Uterus (tissue), 3 donors: ENCODE measurements at regions not wholly inside any gene's neighbourhood (a gene's known extent, or its start where the extent isn't known, plus 50 kb on each side); places are given as distances from the start of the nearest gene placed in this dataset.

Experiments
- DNase-seq, 2 donors: peaks; one replicate each; pipeline ENCODE4 v3.0.0-alpha.2; 2019 to 2020
- H3K27ac ChIP-seq, 2 donors: fragments of 200-600 bp; sonication (generic); 1 replicate in 1 of 2; 2 replicates in 1 of 2; pipeline ENCODE4 v1.5.1; 2016 to 2018
- H3K27me3 ChIP-seq, 2 donors: fragments of 200-600 bp; sonication (generic); one replicate each; pipeline ENCODE4 v1.5.1; 2018 to 2019; ENCODE audit warnings: control low read depth in 1 of 2
- H3K36me3 ChIP-seq, 2 donors: fragments of 200-600 bp; sonication (generic); one replicate each; pipeline ENCODE4 v1.5.1; 2019; ENCODE audit warnings: control low read depth in 1 of 2
- H3K4me1 ChIP-seq, 2 donors: fragments of 200-600 bp; sonication (generic); one replicate each; pipeline ENCODE4 v1.5.1; 2018 to 2019; ENCODE audit warnings: control low read depth in 1 of 2
- H3K4me3 ChIP-seq, 2 donors: fragments of 200-600 bp; sonication (generic); 1 replicate in 1 of 2; 2 replicates in 1 of 2; pipeline ENCODE4 v1.5.1; 2018 to 2019; ENCODE audit warnings: mild to moderate bottlenecking in 1 of 2
- H3K9me3 ChIP-seq, 2 donors: fragments of 200-600 bp; sonication (generic); one replicate each; pipeline ENCODE4 v1.5.1; 2019; ENCODE audit warnings: control low read depth in 1 of 2
- POLR2A ChIP-seq, 2 donors: fragments of 450-650 bp; IDR thresholded peaks; one replicate each; pipeline ENCODE4 v1.6.1; 2016; ENCODE audit warnings: antibody characterized with exemption in 2 of 2, mild to moderate bottlenecking in 1 of 2, moderate library complexity in 1 of 2
- intact Hi-C: fragments of 100-400 bp; cut with DNase I; formaldehyde crosslinking; loops from one replicate; pipeline ENCODE4 v1.15.1; 2023; ENCODE audit warnings: low total_unique reads
- TF ChIP-seq, protein P1 (sequence below), 4 experiments: fragments of 200-600 bp in 2 of 4; fragments of 450-650 bp in 2 of 4; sonication (generic) in 2 of 4; IDR thresholded peaks; one replicate each; pipeline ENCODE4 v1.5.1; 2016 to 2019; ENCODE audit warnings: antibody characterized with exemption in 4 of 4, mild to moderate bottlenecking in 2 of 4, moderate library complexity in 1 of 4
- donor health status: DM: yes; HTN: yes; CAD: no.

DNA sequence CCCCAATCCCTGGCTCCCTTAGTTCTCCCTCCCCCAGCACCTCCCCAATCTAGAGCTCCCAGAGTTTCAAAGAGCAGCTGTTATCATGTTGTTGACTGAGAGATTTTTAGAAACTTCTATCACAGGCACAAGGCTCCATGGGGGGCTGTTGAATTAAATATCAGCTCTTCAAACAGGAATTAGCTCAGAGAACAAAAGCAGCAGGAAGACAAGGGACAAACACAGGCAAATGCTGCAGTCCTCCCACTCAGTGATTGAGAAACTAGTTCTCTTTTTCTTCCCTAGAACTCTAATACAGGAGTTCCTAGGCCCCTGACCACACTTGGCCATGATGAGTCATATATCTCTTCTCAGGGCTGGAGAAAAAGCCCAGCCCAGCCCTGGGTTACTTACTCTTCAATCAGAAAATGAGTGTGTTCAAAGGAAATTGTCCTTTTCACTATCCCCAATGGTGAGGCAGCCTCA, 262.1 kb downstream of the IGSF11 start:
- no peak for TF ChIP-seq POLR2A (IDR thresholded peaks at IDR 0.05)
- TF ChIP-seq, protein P1, sequence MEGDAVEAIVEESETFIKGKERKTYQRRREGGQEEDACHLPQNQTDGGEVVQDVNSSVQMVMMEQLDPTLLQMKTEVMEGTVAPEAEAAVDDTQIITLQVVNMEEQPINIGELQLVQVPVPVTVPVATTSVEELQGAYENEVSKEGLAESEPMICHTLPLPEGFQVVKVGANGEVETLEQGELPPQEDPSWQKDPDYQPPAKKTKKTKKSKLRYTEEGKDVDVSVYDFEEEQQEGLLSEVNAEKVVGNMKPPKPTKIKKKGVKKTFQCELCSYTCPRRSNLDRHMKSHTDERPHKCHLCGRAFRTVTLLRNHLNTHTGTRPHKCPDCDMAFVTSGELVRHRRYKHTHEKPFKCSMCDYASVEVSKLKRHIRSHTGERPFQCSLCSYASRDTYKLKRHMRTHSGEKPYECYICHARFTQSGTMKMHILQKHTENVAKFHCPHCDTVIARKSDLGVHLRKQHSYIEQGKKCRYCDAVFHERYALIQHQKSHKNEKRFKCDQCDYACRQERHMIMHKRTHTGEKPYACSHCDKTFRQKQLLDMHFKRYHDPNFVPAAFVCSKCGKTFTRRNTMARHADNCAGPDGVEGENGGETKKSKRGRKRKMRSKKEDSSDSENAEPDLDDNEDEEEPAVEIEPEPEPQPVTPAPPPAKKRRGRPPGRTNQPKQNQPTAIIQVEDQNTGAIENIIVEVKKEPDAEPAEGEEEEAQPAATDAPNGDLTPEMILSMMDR (IDR thresholded peaks at IDR 0.05) = no peak
- DNase-seq = no peak
- H3K27me3 ChIP-seq = no peaks in the 10 kb centered on the region
- no peaks in the 10 kb centered on the region for H3K36me3 ChIP-seq
- H3K4me3 ChIP-seq = no peak overlapping the region
- H3K9me3 ChIP-seq = no peaks in the 10 kb centered on the region
- no peaks in the 10 kb centered on the region for H3K4me1 ChIP-seq
- no peak overlapping the region for H3K27ac ChIP-seq
- intact Hi-C loops = no loop called here

DNA sequence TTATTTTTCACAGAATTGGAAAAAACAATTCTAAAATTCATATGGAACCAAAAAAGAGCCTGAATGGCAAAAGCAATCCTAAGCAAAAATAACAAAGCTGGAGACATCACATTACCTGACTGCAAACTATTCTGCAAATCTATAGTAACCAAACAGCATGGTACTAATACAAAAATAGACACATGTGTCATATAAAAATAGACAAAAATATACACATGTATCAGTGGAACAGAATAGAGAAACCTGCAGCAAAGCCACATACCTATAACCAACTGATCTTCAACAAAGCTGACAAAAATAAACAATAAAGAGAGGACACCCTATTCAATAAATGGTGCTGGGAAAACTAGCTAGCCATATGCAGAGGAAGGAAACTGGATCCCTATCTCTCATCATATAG, 259.6 kb downstream of the IGSF11 start:
- TF ChIP-seq POLR2A (IDR thresholded peaks at IDR 0.05) = no peak
- TF ChIP-seq, protein P1 (IDR thresholded peaks at IDR 0.05) = no peak
- DNase-seq = no peak
- Histone ChIP-seq H3K4me1 (no peaks in the 10 kb centered on the region), H3K27ac (no peak overlapping the region), H3K4me3 (no peak overlapping the region), H3K36me3 (no peaks in the 10 kb centered on the region), H3K27me3 (no peaks in the 10 kb centered on the region), H3K9me3 (no peaks in the 10 kb centered on the region)
- intact Hi-C loops = no loop called here

DNA sequence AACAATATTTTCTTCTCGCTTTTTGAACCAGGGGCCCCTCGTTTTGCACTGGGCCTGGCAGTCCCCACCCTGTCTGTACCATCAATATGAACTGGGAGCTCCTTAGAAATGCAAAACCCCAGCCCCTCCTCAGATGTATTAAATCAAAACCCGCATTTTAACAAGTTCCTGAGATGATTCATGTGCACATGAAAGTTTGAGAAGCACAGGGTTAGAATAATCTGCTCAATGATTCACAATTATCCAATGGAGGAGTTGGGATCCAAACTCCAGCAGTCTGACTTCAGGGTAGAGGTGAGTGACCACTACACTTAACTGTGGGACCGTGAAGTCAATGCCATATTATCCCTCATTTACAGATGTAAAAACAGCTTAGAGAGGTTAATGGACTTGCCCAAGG, 256.4 kb downstream of the IGSF11 start:
- DNase-seq = no peak
- intact Hi-C loops = no loop called here
- Histone ChIP-seq H3K27ac (no peak overlapping the region), H3K27me3 (no peaks in the 10 kb centered on the region), H3K4me3 (no peak overlapping the region), H3K36me3 (no peaks in the 10 kb centered on the region), H3K9me3 (no peaks in the 10 kb centered on the region), H3K4me1 (no peaks in the 10 kb centered on the region)
- TF ChIP-seq POLR2A (IDR thresholded peaks at IDR 0.05) = no peak
- TF ChIP-seq, protein P1 (IDR thresholded peaks at IDR 0.05) = no peak

DNA sequence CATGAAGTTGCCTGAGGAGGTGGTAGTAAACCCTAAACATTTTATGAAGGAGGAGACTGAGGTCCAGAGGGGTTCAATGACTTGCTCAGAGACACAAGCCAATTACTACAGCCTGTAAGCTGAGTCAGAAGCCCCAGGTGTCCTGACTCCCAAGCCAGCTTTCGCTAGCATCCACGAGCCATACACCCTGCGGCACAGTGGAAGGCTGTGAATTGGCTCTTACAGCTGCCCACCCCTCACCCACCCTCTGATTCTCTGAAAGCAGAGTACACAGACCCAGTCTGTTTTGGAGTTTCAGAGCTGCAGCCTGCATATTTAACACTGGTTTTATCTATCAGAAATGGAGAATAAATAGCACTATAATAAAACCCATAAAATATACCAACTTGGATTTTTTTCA, 253.4 kb downstream of the IGSF11 start:
- Histone ChIP-seq H3K36me3 (no peaks in the 10 kb centered on the region), H3K4me1 (no peaks in the 10 kb centered on the region), H3K27ac (no peak overlapping the region), H3K9me3 (no peaks in the 10 kb centered on the region), H3K27me3 (no peaks in the 10 kb centered on the region), H3K4me3 (no peak overlapping the region)
- intact Hi-C loops = no loop called here
- TF ChIP-seq POLR2A (IDR thresholded peaks at IDR 0.05) = no peak
- TF ChIP-seq, protein P1 (IDR thresholded peaks at IDR 0.05) = no peak
- no peak for DNase-seq

DNA sequence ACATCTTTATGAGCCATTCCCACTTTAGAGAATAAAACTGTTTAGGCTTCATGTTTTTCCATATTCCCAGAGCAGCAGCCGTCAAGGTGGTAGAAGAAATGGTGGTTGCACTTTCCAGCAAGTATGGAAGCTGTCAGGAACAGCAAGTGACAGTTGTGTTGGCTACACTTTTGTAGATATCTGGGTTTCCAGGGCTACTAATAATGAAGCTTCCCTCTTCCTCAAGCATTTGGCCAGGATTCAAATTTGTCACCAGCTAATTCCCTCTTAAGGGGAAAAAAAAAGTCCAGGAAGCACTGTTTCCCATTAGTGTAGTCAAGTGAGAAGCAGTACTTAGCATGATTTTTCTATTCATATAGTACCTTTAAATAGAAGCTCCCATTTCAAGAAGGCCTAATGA, 252.8 kb downstream of the IGSF11 start:
- H3K36me3 ChIP-seq = no peaks in the 10 kb centered on the region

More for the DNA sequence above, 252.8 kb downstream of the IGSF11 start:
- H3K9me3 ChIP-seq = no peaks in the 10 kb centered on the region
- no peak overlapping the region for H3K27ac ChIP-seq
- intact Hi-C loops = no loop called here
- no peaks in the 10 kb centered on the region for H3K4me1 ChIP-seq
- no peaks in the 10 kb centered on the region for H3K27me3 ChIP-seq
- no peak overlapping the region for H3K4me3 ChIP-seq
- no peak for DNase-seq
- TF ChIP-seq, protein P1 (IDR thresholded peaks at IDR 0.05) = no peak
- no peak for TF ChIP-seq POLR2A (IDR thresholded peaks at IDR 0.05)
